CD4-positive, CD25-positive, alpha-beta regulatory T cell (primary cell): ENCODE measurements at regions not wholly inside any gene's neighbourhood (a gene's known extent, or its start where the extent isn't known, plus 50 kb on each side); places are given as distances from the start of the nearest gene placed in this dataset.

Experiments
- ATAC-seq, 2 donors: fragments of 150-1000 bp; cut with Tn5 transposase; one replicate each; pipeline ENCODE4 v1.10.0; 2021; ENCODE audit warnings: low read depth in 2 of 2, moderate number of reproducible peaks in 2 of 2, moderate library complexity in 1 of 2
- DNase-seq, 3 donors: peaks; one replicate each; pipeline versions ENCODE4 v3.0.0 to v3.0.0-alpha.2; 2012 to 2022; ENCODE audit warnings: mixed read lengths in 1 of 3
- H3K27ac ChIP-seq: one replicate; pipeline ENCODE4 v1.7.0; 2013; ENCODE audit warnings: mild to moderate bottlenecking, low read length; ENCODE audit not compliant: insufficient read depth, poor library complexity, severe bottlenecking
- H3K27me3 ChIP-seq: one replicate; pipeline ENCODE4 v1.7.0; 2013; ENCODE audit warnings: low read length; ENCODE audit not compliant: control insufficient read depth, insufficient read depth
- H3K36me3 ChIP-seq: one replicate; pipeline ENCODE4 v1.7.0; 2013; ENCODE audit warnings: mild to moderate bottlenecking, low read length, moderate library complexity; ENCODE audit not compliant: control insufficient read depth, insufficient read depth
- H3K4me1 ChIP-seq: 2 replicates; pipeline ENCODE4 v1.7.0; 2013; ENCODE audit warnings: mild to moderate bottlenecking, low read length; ENCODE audit not compliant: insufficient read depth, control insufficient read depth, poor library complexity, severe bottlenecking
- H3K4me3 ChIP-seq: one replicate; pipeline ENCODE4 v1.7.0; 2013; ENCODE audit warnings: low read depth, mild to moderate bottlenecking, low read length, moderate library complexity
- H3K9me3 ChIP-seq, 2 experiments: 1 replicate in 1 of 2; 2 replicates in 1 of 2; pipeline ENCODE4 v1.7.0; 2013; ENCODE audit warnings: low read length in 2 of 2, mild to moderate bottlenecking in 1 of 2, moderate library complexity in 1 of 2; ENCODE audit not compliant: control insufficient read depth in 2 of 2
- H3K27ac Mint-ChIP-seq, 3 donors: one replicate each; pipeline ENCODE4 v1.8.0; 2020 to 2022; ENCODE audit warnings: mild to moderate bottlenecking in 3 of 3, mixed read lengths in 3 of 3, moderate library complexity in 2 of 3
- H3K27me3 Mint-ChIP-seq: one replicate; pipeline ENCODE4 v1.8.0; 2022; ENCODE audit warnings: mild to moderate bottlenecking, mixed read lengths
- H3K36me3 Mint-ChIP-seq: one replicate; pipeline ENCODE4 v1.8.0; 2020; ENCODE audit warnings: mixed read lengths
- H3K4me1 Mint-ChIP-seq, 4 donors: one replicate each; pipeline ENCODE4 v1.8.0; 2020 to 2022; ENCODE audit warnings: mixed read lengths in 4 of 4, mild to moderate bottlenecking in 1 of 4
- H3K4me3 Mint-ChIP-seq, 4 donors: one replicate each; pipeline ENCODE4 v1.8.0; 2020 to 2022; ENCODE audit warnings: mild to moderate bottlenecking in 4 of 4, mixed read lengths in 4 of 4, moderate library complexity in 3 of 4
- H3K9me3 Mint-ChIP-seq, 7 donors: one replicate each; pipeline ENCODE4 v1.8.0; 2020 to 2022; ENCODE audit warnings: mixed read lengths in 7 of 7, mild to moderate bottlenecking in 3 of 7, moderate library complexity in 2 of 7

GRCh38 chr5:61905613-61906012 is 400.4 kb upstream of the KIF2A start:
- H3K4me3 Mint-ChIP-seq = no peak overlapping the region
- DNase-seq (no peak), ATAC-seq (no peak)
- no peaks in the 10 kb centered on the region for H3K4me1 Mint-ChIP-seq
- no peaks in the 10 kb centered on the region for H3K36me3 Mint-ChIP-seq
- H3K27ac ChIP-seq = no peak overlapping the region
- no peak overlapping the region for H3K4me3 ChIP-seq
- H3K27me3 ChIP-seq = no peaks in the 10 kb centered on the region
- H3K4me1 ChIP-seq = no peaks in the 10 kb centered on the region
- no peaks in the 10 kb centered on the region for H3K36me3 ChIP-seq
- peaks cover 0 to 4% (median 0%) of the 10 kb centered on the region in 7 donors for H3K9me3 Mint-ChIP-seq
- no peak overlapping the region for H3K27ac Mint-ChIP-seq
- H3K9me3 ChIP-seq = no peaks in the 10 kb centered on the region
- peaks cover 5% of the 10 kb centered on the region for H3K27me3 Mint-ChIP-seq

- no peak overlapping the region for H3K27ac ChIP-seq
- no peaks in the 10 kb centered on the region for H3K4me1 ChIP-seq
- H3K4me3 ChIP-seq = no peak overlapping the region
- H3K27ac Mint-ChIP-seq = no peak overlapping the region
- H3K4me3 Mint-ChIP-seq = no peak overlapping the region
- no peaks in the 10 kb centered on the region for H3K36me3 ChIP-seq
- H3K9me3 ChIP-seq = no peaks in the 10 kb centered on the region
- no peaks in the 10 kb centered on the region for H3K36me3 Mint-ChIP-seq
- H3K27me3 ChIP-seq = no peaks in the 10 kb centered on the region
- DNase-seq (no peak), ATAC-seq (no peak)
- H3K27me3 Mint-ChIP-seq = peaks cover 5% of the 10 kb centered on the region
- H3K4me1 Mint-ChIP-seq = no peaks in the 10 kb centered on the region
- H3K9me3 Mint-ChIP-seq = peaks cover 0 to 4% (median 0%) of the 10 kb centered on the region in 7 donors
Observed at GRCh38 chr5:61906820-61907219, 399.2 kb upstream of the KIF2A start.

- no peaks in the 10 kb centered on the region for H3K27me3 ChIP-seq
- DNase-seq (no peak), ATAC-seq (no peak)
- no peaks in the 10 kb centered on the region for H3K36me3 Mint-ChIP-seq
- no peaks in the 10 kb centered on the region for H3K4me1 ChIP-seq
- no peaks in the 10 kb centered on the region for H3K4me1 Mint-ChIP-seq
- no peaks in the 10 kb centered on the region for H3K36me3 ChIP-seq
- no peak overlapping the region for H3K27ac Mint-ChIP-seq
- H3K4me3 Mint-ChIP-seq = no peak overlapping the region
- peaks cover 0 to 4% (median 0%) of the 10 kb centered on the region in 7 donors for H3K9me3 Mint-ChIP-seq
- no peaks in the 10 kb centered on the region for H3K9me3 ChIP-seq
- H3K27me3 Mint-ChIP-seq = peaks cover 1% of the 10 kb centered on the region
- H3K27ac ChIP-seq = no peak overlapping the region
- no peak overlapping the region for H3K4me3 ChIP-seq
Observed at GRCh38 chr5:61907995-61908394, 398.0 kb upstream of the KIF2A start.

- no peak overlapping the region for H3K4me3 ChIP-seq
- Mint-ChIP-seq H3K27me3 (no peaks in the 10 kb centered on the region), H3K27ac (no peak overlapping the region), H3K4me3 (no peak overlapping the region), H3K4me1 (no peaks in the 10 kb centered on the region), H3K9me3 (peaks cover 0 to 4% (median 0%) of the 10 kb centered on the region in 7 donors), H3K36me3 (no peaks in the 10 kb centered on the region)
- no peaks in the 10 kb centered on the region for H3K36me3 ChIP-seq
- H3K9me3 ChIP-seq = no peaks in the 10 kb centered on the region
- DNase-seq (no peak), ATAC-seq (no peak)
- no peaks in the 10 kb centered on the region for H3K4me1 ChIP-seq
- no peaks in the 10 kb centered on the region for H3K27me3 ChIP-seq
- H3K27ac ChIP-seq = no peak overlapping the region
Observed at GRCh38 chr5:61910771-61911170, 395.2 kb upstream of the KIF2A start.

GRCh38 chr5:61912559-61912958 is 393.4 kb upstream of the KIF2A start:
- H3K27me3 Mint-ChIP-seq = no peaks in the 10 kb centered on the region
- Histone ChIP-seq H3K27ac (no peak overlapping the region), H3K36me3 (no peaks in the 10 kb centered on the region), H3K4me3 (no peak overlapping the region), H3K27me3 (no peaks in the 10 kb centered on the region), H3K4me1 (no peaks in the 10 kb centered on the region), H3K9me3 (no peaks in the 10 kb centered on the region)
- peaks cover 0 to 4% (median 0%) of the 10 kb centered on the region in 7 donors for H3K9me3 Mint-ChIP-seq
- ATAC-seq (no peak), DNase-seq (no peak)
- H3K4me3 Mint-ChIP-seq = no peak overlapping the region
- H3K36me3 Mint-ChIP-seq = no peaks in the 10 kb centered on the region
- no peak overlapping the region for H3K27ac Mint-ChIP-seq
- H3K4me1 Mint-ChIP-seq = no peaks in the 10 kb centered on the region

- H3K4me3 Mint-ChIP-seq = no peak overlapping the region
- H3K4me1 ChIP-seq = no peaks in the 10 kb centered on the region
- ATAC-seq = no peak
- no peaks in the 10 kb centered on the region for H3K36me3 Mint-ChIP-seq
- H3K27ac Mint-ChIP-seq = no peak overlapping the region
- H3K27ac ChIP-seq = no peak overlapping the region
- H3K27me3 ChIP-seq = no peaks in the 10 kb centered on the region
- no peak for DNase-seq
- H3K9me3 ChIP-seq = no peaks in the 10 kb centered on the region
- H3K4me1 Mint-ChIP-seq = no peaks in the 10 kb centered on the region
- no peak overlapping the region for H3K4me3 ChIP-seq
- H3K36me3 ChIP-seq = no peaks in the 10 kb centered on the region
- H3K27me3 Mint-ChIP-seq = no peaks in the 10 kb centered on the region
- H3K9me3 Mint-ChIP-seq = peaks cover 0 to 4% (median 0%) of the 10 kb centered on the region in 7 donors
Observed at GRCh38 chr5:61915646-61916045, 390.4 kb upstream of the KIF2A start.

GRCh38 chr5:61916621-61917620 is 389.1 kb upstream of the KIF2A start:
- H3K27me3 ChIP-seq = no peaks in the 10 kb centered on the region
- H3K27me3 Mint-ChIP-seq = no peaks in the 10 kb centered on the region
- no peaks in the 10 kb centered on the region for H3K9me3 ChIP-seq
- H3K4me1 Mint-ChIP-seq = no peaks in the 10 kb centered on the region
- no peak overlapping the region for H3K27ac ChIP-seq
- H3K9me3 Mint-ChIP-seq = peaks cover 0 to 4% (median 0%) of the 10 kb centered on the region in 7 donors
- H3K36me3 ChIP-seq = no peaks in the 10 kb centered on the region
- no peak for DNase-seq
- no peaks in the 10 kb centered on the region for H3K4me1 ChIP-seq
- H3K36me3 Mint-ChIP-seq = no peaks in the 10 kb centered on the region
- ATAC-seq = no peak
- H3K27ac Mint-ChIP-seq = peak overlapping the region in 1 of 3 donors; percentile 70
- H3K4me3 ChIP-seq = no peak overlapping the region
- H3K4me3 Mint-ChIP-seq = no peak overlapping the region

- H3K4me1 ChIP-seq = no peaks in the 10 kb centered on the region
- ATAC-seq = no peak
- H3K9me3 Mint-ChIP-seq = peaks cover 0 to 4% (median 0%) of the 10 kb centered on the region in 7 donors
- no peak overlapping the region for H3K4me3 Mint-ChIP-seq
- no peak overlapping the region for H3K27ac ChIP-seq
- DNase-seq = no peak
- H3K27me3 Mint-ChIP-seq = no peaks in the 10 kb centered on the region
- H3K36me3 ChIP-seq = no peaks in the 10 kb centered on the region
- H3K4me3 ChIP-seq = no peak overlapping the region
- no peaks in the 10 kb centered on the region for H3K4me1 Mint-ChIP-seq
- H3K27ac Mint-ChIP-seq = no peak overlapping the region
- H3K36me3 Mint-ChIP-seq = no peaks in the 10 kb centered on the region
- H3K27me3 ChIP-seq = no peaks in the 10 kb centered on the region
- no peaks in the 10 kb centered on the region for H3K9me3 ChIP-seq
Observed at GRCh38 chr5:61918611-61919010, 387.4 kb upstream of the KIF2A start.
